Right hindlimb (tissue), 1 donor: ENCODE measurements at regions not wholly inside any gene's neighbourhood (a gene's known extent, or its start where the extent isn't known, plus 50 kb on each side); places are given as distances from the start of the nearest gene placed in this dataset.
"Not testable (repeated sequence)": the region's sequence is repeated elsewhere in the genome, so short reads cannot be mapped to it uniquely, and the experiment has no call there.

Source experiments
- DNase-seq: peaks from one replicate; pipeline ENCODE4 v3.0.0-alpha.2; 2018

GRCh38 chr1:94769551-94769950 lies 50.6 kb upstream of the SLC44A3 start:
- no peak for DNase-seq

- DNase-seq: no peak
Measured at GRCh38 chr1:94768036-94768435, 52.1 kb upstream of the SLC44A3 start.

- DNase-seq: no peak
Measured at GRCh38 chr1:94765958-94766357, 54.2 kb upstream of the SLC44A3 start.

GRCh38 chr1:94759188-94759587 lies 61.0 kb upstream of the SLC44A3 start:
- no peak for DNase-seq

- DNase-seq: peak; percentile 66
Measured at GRCh38 chr1:94757931-94758330, 62.2 kb upstream of the SLC44A3 start.

GRCh38 chr1:94755675-94756074 lies 64.5 kb upstream of the SLC44A3 start:
- DNase-seq: peak; percentile 68

GRCh38 chr1:94755016-94755415 lies 65.1 kb upstream of the SLC44A3 start:
- DNase-seq: not testable (repeated sequence)

- no peak for DNase-seq
Measured at GRCh38 chr1:94754570-94754969, 65.6 kb upstream of the SLC44A3 start.

- DNase-seq: no peak
Measured at GRCh38 chr1:94754095-94754494, 66.1 kb upstream of the SLC44A3 start.

GRCh38 chr1:94753171-94753972 lies 66.8 kb upstream of the SLC44A3 start:
- DNase-seq: no peak

GRCh38 chr1:94751483-94751882 lies 68.7 kb upstream of the SLC44A3 start:
- not testable (repeated sequence) for DNase-seq

GRCh38 chr1:94746635-94747525 lies 73.3 kb upstream of the SLC44A3 start:
- DNase-seq: no peak

GRCh38 chr1:94745742-94746141 lies 74.4 kb upstream of the SLC44A3 start:
- DNase-seq: no peak

- DNase-seq: peak; percentile 52
Measured at GRCh38 chr1:94743862-94744261, 76.3 kb upstream of the SLC44A3 start.

GRCh38 chr1:94741996-94742395 lies 78.2 kb upstream of the SLC44A3 start:
- no peak for DNase-seq

- no peak for DNase-seq
Measured at GRCh38 chr1:94741510-94741909, 78.6 kb upstream of the SLC44A3 start.

GRCh38 chr1:94739521-94740061 lies 80.6 kb upstream of the SLC44A3 start:
- DNase-seq: peak; percentile 54

- DNase-seq: no peak
Measured at GRCh38 chr1:94738371-94738770, 81.8 kb upstream of the SLC44A3 start.

GRCh38 chr1:94737124-94737998 lies 82.8 kb upstream of the SLC44A3 start:
- no peak for DNase-seq

GRCh38 chr1:94736549-94736948 lies 83.6 kb upstream of the SLC44A3 start:
- no peak for DNase-seq

GRCh38 chr1:94736073-94736472 lies 84.1 kb upstream of the SLC44A3 start:
- DNase-seq: no peak
